ENCODE measurements at regions not wholly inside any gene's neighbourhood (a gene's known extent, or its start where the extent isn't known, plus 50 kb on each side); places are given as distances from the start of the nearest gene placed in this dataset.
"Not testable (repeated sequence)": the region's sequence is repeated elsewhere in the genome, so short reads cannot be mapped to it uniquely, and the experiment has no call there.

DNA sequence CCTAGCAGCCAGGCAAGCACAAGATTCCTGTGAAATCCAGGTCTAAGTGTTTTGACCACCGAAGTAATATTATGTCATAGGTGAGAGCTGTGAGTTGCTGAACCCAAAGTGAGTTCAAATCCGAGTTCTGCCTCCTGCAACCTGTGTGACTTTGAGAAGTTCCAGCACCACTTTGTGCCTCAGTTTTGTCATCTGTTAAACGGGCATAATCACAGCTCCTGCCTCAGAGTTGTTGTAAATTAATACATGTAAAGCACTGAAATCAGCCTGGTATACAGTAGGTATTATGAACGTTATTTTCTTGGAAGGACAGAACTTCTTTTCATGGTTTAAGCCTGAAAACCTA, 152.5 kb upstream of the ALDH3B2 start:
- H3K9ac ChIP-seq (ENCODE audit: low read depth, low read length); H3K4me3 ChIP-seq (ENCODE audit: low read depth, low read length); H3K4me1 ChIP-seq (ENCODE audit: control insufficient read depth, insufficient read depth, low read length); H3K27ac ChIP-seq (ENCODE audit: low read depth, low read length); H3K27me3 ChIP-seq (ENCODE audit: control insufficient read depth, insufficient read depth, low read length); H3K36me3 ChIP-seq (ENCODE audit: control insufficient read depth, insufficient read depth, low read length); H3K9me3 ChIP-seq (ENCODE audit: control insufficient read depth, insufficient read depth, low read length): not testable (repeated sequence)

DNA sequence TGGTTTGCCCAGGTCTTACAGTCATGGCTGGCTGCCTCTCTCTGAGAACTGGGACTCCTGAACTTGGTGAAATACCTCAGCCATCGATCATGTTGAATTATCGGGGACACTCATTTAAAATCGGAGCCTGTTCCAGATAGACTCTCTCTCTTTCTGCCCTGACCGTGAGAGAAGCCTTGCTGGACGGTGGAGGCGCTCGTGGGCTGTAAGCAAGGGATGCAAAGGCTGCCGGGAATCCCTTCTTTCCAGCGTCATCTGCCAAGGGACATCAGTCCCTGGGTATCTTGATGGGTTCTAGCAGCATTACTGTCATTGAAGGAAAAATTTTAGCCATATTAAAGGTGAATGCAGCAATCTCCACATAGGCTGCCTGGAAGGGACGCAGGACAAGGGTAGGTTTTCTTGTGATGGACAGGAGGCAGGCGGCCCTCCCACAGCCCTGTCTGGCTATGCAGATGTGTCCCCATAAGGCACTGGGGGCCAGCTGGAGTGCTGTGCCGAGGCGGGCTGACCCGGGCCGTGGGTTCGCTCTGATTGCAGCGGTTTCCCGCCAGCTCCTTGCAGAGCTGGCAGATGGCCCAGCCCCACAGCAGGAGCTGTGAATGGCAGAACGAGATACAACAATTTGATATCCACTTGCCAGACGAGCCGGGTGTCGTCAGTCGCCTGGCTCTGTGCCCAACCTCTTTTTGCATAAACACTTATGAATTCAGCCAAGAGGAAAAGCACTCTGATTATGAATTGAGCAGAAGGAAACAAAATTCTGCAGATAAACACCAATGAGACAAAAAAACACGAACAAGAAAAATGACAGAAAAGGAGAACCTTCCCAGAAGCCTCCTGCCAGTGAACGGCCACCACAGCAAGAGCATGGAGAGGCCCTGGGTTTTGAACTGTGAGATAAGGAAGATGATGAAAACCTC, 151.9 kb upstream of the ALDH3B2 start:
- H3K9me3 ChIP-seq (ENCODE audit: control insufficient read depth, insufficient read depth, low read length); H3K36me3 ChIP-seq (ENCODE audit: control insufficient read depth, insufficient read depth, low read length); H3K9ac ChIP-seq (ENCODE audit: low read depth, low read length); H3K4me3 ChIP-seq (ENCODE audit: low read depth, low read length); H3K4me1 ChIP-seq (ENCODE audit: control insufficient read depth, insufficient read depth, low read length); H3K27me3 ChIP-seq (ENCODE audit: control insufficient read depth, insufficient read depth, low read length); H3K27ac ChIP-seq (ENCODE audit: low read depth, low read length): not testable (repeated sequence)

DNA sequence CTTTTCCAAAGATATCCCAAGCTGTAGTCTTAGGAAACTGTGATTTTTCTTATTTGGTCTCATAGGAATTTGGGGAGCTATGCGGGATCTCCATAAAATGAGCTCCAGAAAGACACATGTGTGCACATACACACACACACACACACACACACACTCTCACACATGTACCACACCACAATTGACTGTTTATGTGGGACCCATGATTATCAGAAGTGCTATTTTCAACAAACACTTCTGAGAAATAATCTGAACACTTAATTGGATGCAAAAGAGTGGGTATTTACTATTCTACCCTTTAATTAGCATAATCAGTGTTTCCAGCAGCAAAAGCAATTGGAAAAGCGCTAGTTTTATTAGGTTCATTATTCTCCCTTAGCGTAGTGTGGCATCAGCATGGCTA, 150.4 kb upstream of the ALDH3B2 start:
- H3K4me3 ChIP-seq (ENCODE audit: low read depth, low read length); H3K9me3 ChIP-seq (ENCODE audit: control insufficient read depth, insufficient read depth, low read length); H3K9ac ChIP-seq (ENCODE audit: low read depth, low read length); H3K27me3 ChIP-seq (ENCODE audit: control insufficient read depth, insufficient read depth, low read length); H3K36me3 ChIP-seq (ENCODE audit: control insufficient read depth, insufficient read depth, low read length); H3K27ac ChIP-seq (ENCODE audit: low read depth, low read length); H3K4me1 ChIP-seq (ENCODE audit: control insufficient read depth, insufficient read depth, low read length): not testable (repeated sequence)

DNA sequence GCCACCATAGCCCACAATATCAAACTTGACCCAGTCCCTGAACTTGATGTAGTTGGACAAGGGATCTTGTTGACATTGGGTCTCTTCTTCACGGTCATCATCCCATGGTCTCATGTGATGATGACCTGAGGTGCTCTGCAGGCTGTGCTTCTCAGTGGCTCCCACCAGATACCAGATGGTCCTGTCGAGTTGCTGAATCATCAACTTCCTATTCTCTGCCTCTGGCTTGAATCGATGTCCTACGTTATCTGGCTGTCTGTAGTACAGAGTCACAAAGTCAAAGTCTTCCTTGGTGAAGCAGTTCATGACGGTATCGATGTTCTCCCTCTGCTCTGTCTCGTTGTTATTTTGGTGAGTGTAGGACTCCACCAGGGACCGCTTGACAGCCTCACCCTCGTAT, 145.7 kb upstream of the ALDH3B2 start:
- no peak overlapping the region for H3K27ac ChIP-seq (ENCODE audit: low read depth, low read length)
- no peak overlapping the region for H3K4me3 ChIP-seq (ENCODE audit: low read depth, low read length)
- H3K27me3 ChIP-seq (ENCODE audit: control insufficient read depth, insufficient read depth, low read length): no peaks in the 10 kb centered on the region
- H3K36me3 ChIP-seq (ENCODE audit: control insufficient read depth, insufficient read depth, low read length): no peaks in the 10 kb centered on the region
- H3K9me3 ChIP-seq (ENCODE audit: control insufficient read depth, insufficient read depth, low read length): no peaks in the 10 kb centered on the region
- H3K9ac ChIP-seq (ENCODE audit: low read depth, low read length): no peak overlapping the region
- no peaks in the 10 kb centered on the region for H3K4me1 ChIP-seq (ENCODE audit: control insufficient read depth, insufficient read depth, low read length)

DNA sequence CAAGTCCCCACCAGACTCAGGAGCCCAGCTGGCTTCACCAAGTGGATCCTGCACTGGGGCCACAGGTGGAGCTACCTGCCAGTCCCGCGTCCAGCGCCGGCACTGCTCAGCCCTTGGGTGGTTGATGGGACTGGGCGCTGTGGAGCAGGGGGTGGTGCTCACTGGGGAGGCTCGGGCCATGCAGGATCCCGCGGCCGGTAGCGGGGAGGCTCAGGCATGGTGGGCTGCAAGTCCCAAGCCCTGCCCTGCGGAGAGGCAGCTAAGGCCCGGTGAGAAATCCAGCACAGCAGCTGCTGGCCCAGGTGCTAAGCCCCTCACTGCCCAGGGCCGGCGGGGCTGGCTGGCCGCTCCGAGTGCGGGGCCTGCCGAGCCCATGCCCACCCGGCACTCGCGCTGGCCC, 143.1 kb upstream of the ALDH3B2 start:
- H3K36me3 ChIP-seq (ENCODE audit: control insufficient read depth, insufficient read depth, low read length); H3K4me3 ChIP-seq (ENCODE audit: low read depth, low read length); H3K9ac ChIP-seq (ENCODE audit: low read depth, low read length); H3K4me1 ChIP-seq (ENCODE audit: control insufficient read depth, insufficient read depth, low read length); H3K27me3 ChIP-seq (ENCODE audit: control insufficient read depth, insufficient read depth, low read length); H3K9me3 ChIP-seq (ENCODE audit: control insufficient read depth, insufficient read depth, low read length); H3K27ac ChIP-seq (ENCODE audit: low read depth, low read length): not testable (repeated sequence)

DNA sequence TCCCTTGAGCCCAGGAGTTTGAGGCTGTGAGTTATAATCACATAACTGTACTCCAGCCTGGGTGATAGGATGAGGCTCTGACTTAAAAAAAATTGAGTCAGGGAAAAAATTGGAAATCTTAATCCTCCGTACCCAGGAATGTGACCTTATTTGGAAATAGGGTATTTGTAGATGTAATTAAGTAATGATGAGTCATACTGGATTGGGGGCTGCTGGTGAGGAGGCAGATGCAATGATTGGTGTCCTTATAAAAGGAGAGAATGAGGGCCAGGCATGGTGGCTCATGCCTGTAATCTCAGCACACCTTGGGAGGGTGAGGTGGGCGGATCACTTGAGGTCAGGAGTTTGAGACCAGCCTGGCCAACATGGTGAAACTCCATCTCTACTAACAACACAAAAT, 134.9 kb upstream of the ALDH3B2 start:
- H3K27me3 ChIP-seq (ENCODE audit: control insufficient read depth, insufficient read depth, low read length); H3K36me3 ChIP-seq (ENCODE audit: control insufficient read depth, insufficient read depth, low read length): not testable (repeated sequence)

DNA sequence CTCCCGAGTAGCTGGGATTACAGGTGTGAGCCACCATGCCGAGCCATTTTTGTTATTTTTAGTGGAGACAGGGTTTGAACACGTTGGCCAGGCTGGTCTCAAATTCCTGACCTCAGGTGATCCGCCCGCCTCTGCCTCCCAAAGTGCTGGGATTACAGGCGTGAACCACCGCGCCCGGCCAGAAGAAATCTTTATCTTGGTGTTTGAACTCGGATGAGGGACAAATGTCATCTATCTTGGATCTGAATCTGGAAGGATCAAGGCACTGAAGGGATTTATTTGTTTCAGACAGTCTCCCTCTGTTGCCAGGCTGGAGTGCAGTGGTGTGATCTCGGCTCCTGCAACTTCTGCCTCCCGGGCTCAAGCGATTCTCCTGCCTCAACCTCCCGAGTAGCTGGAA, 133.5 kb upstream of the ALDH3B2 start:
- H3K4me3 ChIP-seq (ENCODE audit: low read depth, low read length); H3K9ac ChIP-seq (ENCODE audit: low read depth, low read length); H3K27me3 ChIP-seq (ENCODE audit: control insufficient read depth, insufficient read depth, low read length); H3K9me3 ChIP-seq (ENCODE audit: control insufficient read depth, insufficient read depth, low read length); H3K4me1 ChIP-seq (ENCODE audit: control insufficient read depth, insufficient read depth, low read length); H3K36me3 ChIP-seq (ENCODE audit: control insufficient read depth, insufficient read depth, low read length); H3K27ac ChIP-seq (ENCODE audit: low read depth, low read length): not testable (repeated sequence)

More for the DNA sequence above, 134.9 kb upstream of the ALDH3B2 start:
- not testable (repeated sequence) for H3K27ac ChIP-seq (ENCODE audit: low read depth, low read length); H3K4me1 ChIP-seq (ENCODE audit: control insufficient read depth, insufficient read depth, low read length); H3K9me3 ChIP-seq (ENCODE audit: control insufficient read depth, insufficient read depth, low read length); H3K4me3 ChIP-seq (ENCODE audit: low read depth, low read length); H3K9ac ChIP-seq (ENCODE audit: low read depth, low read length)

DNA sequence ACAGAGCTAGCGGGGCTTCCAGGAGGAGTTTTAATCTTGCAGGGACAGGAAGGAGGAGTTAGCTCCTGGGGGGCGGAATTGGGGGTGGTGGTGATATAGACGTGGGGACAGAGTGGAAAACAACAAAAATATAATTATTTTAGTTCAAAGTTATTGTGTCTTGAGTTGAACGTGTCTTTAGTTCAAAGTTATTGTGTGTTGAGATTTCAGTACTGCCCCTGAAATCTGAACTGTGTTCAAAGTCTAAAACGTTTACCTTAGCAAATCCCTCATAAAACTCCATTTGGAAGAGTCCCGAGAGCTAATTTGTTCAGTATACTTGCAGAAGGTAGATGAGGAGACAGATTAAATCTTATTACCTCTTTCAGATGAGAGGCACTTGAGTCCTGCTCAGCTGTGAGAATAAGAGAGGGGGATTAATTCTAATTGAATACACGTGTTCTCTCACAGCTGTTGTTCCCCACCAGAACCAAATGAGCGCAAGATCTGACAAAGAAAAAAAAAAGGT, 132.4 kb upstream of the ALDH3B2 start:
- not testable (repeated sequence) for H3K27me3 ChIP-seq (ENCODE audit: control insufficient read depth, insufficient read depth, low read length); H3K4me1 ChIP-seq (ENCODE audit: control insufficient read depth, insufficient read depth, low read length); H3K9me3 ChIP-seq (ENCODE audit: control insufficient read depth, insufficient read depth, low read length); H3K36me3 ChIP-seq (ENCODE audit: control insufficient read depth, insufficient read depth, low read length); H3K9ac ChIP-seq (ENCODE audit: low read depth, low read length)
- H3K4me3 ChIP-seq (ENCODE audit: low read depth, low read length): peak overlapping the region; percentile 72
- H3K27ac ChIP-seq (ENCODE audit: low read depth, low read length): peak overlapping the region; percentile 35

DNA sequence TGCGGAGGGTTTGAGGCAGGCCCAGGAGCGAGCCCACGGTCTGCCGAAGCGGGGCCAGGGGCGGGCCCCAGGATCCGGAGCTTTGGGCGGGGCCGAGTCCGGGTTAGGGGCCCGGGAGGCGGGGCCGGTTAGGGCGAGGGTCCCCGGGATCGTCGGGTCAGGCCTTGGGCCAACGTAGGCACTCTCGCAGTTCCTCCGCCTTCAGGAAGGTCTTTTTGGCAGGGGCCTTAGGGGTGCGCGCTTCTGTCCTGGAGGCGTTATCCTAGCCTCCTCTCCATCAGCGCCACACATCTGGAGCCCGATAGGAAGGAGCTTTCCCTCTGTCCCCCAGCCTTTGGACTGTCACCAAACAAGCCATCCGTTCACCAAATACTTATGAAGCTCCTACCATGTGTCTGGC, 131.8 kb upstream of the ALDH3B2 start:
- H3K36me3 ChIP-seq (ENCODE audit: control insufficient read depth, insufficient read depth, low read length); H3K4me1 ChIP-seq (ENCODE audit: control insufficient read depth, insufficient read depth, low read length); H3K9me3 ChIP-seq (ENCODE audit: control insufficient read depth, insufficient read depth, low read length); H3K27me3 ChIP-seq (ENCODE audit: control insufficient read depth, insufficient read depth, low read length): not testable (repeated sequence)
- H3K9ac ChIP-seq (ENCODE audit: low read depth, low read length): 0 out of 2 replicates have a peak overlapping the region, but pooled peaks have one; percentile 21
- peak overlapping the region; percentile 72 for H3K4me3 ChIP-seq (ENCODE audit: low read depth, low read length)
- peak overlapping the region; percentile 35 for H3K27ac ChIP-seq (ENCODE audit: low read depth, low read length)

DNA sequence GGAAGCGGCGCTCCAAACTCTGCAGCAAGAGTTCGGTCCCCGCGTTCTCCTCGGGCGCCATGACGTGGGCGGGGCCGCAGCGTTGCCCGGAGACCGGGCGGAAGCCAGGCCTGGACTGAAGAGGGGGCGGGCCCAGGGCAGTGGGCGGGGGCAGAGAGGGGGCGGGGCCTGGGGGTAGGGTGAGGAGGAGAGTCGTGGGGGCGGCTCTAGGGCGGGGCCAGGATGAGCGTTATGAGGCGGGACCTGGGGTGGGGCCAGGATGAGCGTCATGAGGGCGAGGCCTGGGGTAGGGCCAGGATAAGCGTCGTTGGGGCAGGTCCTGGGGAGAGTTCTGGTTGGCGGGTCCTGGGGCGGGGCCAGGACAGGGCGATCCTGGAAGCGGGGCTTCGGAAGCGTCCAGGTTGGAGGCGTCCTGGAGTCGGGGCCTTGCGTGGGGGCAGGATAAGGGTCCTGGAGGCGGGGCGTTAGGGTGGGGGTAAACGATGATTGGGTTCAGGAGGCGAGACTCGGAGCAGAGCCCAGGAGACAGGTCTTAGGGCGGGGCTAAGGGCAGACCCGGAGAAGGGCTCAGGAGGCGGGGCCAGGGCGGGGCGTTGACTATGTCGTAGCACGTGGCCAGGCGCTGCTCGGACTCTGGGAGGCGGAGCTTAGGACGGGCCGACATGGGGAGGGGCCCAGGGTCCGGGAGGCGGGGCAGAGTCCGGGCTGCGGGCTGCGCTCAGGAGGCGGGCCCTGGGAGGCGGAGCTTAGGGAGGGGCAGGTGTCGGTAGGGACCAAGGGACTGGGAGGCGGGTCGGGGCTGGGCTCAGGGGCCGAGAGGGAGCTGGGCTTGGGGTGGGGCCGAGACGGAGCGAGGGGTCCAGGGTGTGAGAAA, 131.1 kb upstream of the ALDH3B2 start:
- H3K4me1 ChIP-seq (ENCODE audit: control insufficient read depth, insufficient read depth, low read length); H3K9me3 ChIP-seq (ENCODE audit: control insufficient read depth, insufficient read depth, low read length); H3K36me3 ChIP-seq (ENCODE audit: control insufficient read depth, insufficient read depth, low read length); H3K27me3 ChIP-seq (ENCODE audit: control insufficient read depth, insufficient read depth, low read length): not testable (repeated sequence)
- Histone ChIP-seq H3K27ac (ENCODE audit: low read depth, low read length) (peak overlapping the region; percentile 72), H3K4me3 (ENCODE audit: low read depth, low read length) (peak overlapping the region; percentile 72), H3K9ac (ENCODE audit: low read depth, low read length) (peak overlapping the region; percentile 35; the same call in 1 of the 2 replicates)
